HG03432 (cell line): ENCODE measurements at regions not wholly inside any gene's neighbourhood (a gene's known extent, or its start where the extent isn't known, plus 50 kb on each side); places are given as distances from the start of the nearest gene placed in this dataset.

ENCODE experiments used
- ATAC-seq: cut with Tn5 transposase; IDR thresholded peaks from one replicate; pipeline ENCODE4 v1.9.1; 2021; ENCODE audit warnings: mild to moderate bottlenecking, moderate library complexity; ENCODE audit not compliant: unreplicated experiment

GRCh38 chr5:88144219-88145001 lies 124.2 kb downstream of the TMEM161B start:
- no peak for ATAC-seq

DNA sequence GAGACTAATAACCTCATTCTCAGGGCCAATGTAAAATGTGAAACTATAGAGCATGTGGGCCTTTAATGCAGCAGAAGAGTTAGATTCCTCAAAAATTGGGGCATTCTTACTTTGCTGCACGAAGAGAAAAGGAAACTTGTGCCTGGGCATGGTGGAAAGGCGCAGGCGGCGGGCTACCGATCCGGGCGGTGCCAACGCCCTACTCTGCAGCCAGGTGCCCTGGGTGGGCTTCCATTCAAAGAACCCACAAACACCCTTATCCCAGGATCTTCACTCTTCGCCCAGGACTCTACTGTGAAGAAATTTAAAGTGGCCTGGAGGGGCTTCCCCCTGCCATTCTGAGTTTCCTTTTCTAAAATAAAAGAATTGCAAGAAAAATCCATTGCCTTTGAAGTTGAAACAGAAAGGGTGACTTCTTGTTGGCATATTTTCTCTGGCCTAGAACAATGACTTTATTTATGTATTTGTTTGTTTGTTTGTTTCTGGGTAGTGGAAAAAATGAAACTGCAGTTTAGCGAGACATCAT lies 124.9 kb downstream of the TMEM161B start:
- no peak for ATAC-seq

- no peak for ATAC-seq
Measured at GRCh38 chr5:88142886-88143692, 125.6 kb downstream of the TMEM161B start.

- ATAC-seq, result no peak
Measured at GRCh38 chr5:88142636-88142885, 126.1 kb downstream of the TMEM161B start.

GRCh38 chr5:88140856-88141752 lies 127.5 kb downstream of the TMEM161B start:
- peak; percentile 95 for ATAC-seq

- ATAC-seq, result no peak
Measured at GRCh38 chr5:88140396-88140855, 128.2 kb downstream of the TMEM161B start.

- no peak for ATAC-seq
Measured at GRCh38 chr5:88130211-88130815, 138.3 kb downstream of the TMEM161B start.

- no peak for ATAC-seq
Measured at GRCh38 chr5:88128813-88129212, 139.8 kb downstream of the TMEM161B start.

GRCh38 chr5:88119535-88120125 lies 149.0 kb downstream of the TMEM161B start:
- no peak for ATAC-seq

DNA sequence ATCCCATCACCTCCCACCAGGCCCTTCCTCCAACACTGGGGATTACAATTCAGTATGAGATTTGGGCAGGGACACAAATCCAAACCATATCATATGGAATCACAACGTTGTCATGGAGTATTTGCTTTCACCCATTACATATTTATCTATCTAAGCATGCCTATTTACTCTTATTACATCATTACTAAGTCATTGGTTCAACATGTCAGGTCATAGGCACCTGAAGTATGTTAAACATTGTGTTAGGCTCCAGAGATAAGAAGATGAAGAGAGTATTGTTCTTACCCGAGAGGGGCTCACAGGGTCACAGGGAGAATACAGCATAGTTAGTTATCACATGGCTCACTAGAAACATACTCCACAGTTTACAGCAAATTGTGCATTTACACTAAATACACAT lies 150.5 kb downstream of the TMEM161B start:
- no peak for ATAC-seq

DNA sequence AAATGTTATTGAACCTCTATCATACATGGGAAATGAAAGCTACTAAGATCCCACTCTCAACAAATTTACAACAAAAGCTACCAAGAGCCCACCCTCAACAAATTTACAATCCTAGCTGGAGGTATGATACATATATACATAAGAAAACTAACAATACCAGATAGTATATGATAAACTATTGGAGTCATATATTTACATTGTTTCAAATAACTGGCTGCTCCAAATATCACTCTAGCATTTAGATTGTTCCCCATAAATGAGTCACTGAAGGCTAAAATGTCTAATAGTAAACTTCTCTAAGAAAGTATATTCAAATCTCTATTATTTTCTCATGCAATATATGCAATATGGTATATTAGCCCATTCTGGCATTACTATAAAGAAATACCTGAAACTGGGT lies 151.1 kb downstream of the TMEM161B start:
- ATAC-seq, result no peak

DNA sequence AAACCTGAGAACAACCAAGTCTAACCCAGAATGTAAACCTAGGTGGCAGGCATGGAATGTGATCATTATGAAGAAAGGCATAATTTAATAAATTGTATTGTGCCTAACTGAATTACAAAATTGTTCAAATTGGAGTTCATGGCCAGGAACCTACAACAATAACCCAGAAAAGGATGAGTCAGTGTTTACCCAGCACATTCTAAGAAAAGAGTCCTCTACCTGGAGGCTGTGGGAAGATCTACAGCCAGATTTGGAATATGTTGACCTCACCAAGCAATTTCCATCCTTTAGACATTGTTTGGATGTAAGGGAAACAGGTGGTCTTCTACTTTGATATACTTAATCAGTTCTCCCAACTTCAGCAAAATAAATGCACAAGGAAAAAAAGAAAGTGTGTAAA lies 152.2 kb downstream of the TMEM161B start:
- ATAC-seq, result no peak

DNA sequence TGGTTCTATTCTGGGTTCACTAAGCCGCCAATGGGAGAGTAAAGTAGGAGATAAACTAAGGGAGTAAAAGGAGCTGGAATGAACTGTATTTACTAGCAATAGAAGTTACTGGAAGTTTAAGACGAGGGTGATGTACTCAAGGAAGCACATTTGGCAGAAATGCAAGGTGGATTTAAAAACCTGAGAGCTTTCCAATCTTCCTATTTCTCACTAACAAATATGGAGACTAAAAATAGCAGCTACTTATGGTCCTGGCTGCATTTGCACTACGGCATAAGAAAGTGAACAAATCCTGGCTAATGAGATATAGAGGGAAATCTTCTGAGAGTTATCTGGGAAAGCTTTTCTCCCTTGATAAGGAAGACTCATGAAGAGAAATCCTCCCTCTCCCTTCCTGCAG lies 153.4 kb downstream of the TMEM161B start:
- ATAC-seq, result no peak

DNA sequence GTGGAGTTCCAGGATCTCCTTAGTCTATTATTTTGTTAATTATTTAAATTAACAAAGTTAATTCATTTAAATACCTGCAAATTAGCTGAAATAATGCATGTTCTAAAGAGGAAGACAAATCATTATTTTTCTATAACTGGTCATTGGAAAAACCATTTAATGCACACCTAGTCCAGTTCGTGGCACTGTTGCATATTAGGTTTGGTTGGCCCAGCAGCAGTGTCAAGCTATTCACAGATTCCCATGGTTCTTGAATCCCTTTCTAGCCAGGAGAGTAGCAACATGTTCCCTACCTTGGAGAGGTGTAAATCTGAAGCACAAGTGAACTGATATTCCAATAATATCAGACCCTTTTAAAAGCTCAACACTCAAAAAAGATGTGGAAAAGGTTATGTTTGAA lies 155.2 kb downstream of the TMEM161B start:
- no peak for ATAC-seq

DNA sequence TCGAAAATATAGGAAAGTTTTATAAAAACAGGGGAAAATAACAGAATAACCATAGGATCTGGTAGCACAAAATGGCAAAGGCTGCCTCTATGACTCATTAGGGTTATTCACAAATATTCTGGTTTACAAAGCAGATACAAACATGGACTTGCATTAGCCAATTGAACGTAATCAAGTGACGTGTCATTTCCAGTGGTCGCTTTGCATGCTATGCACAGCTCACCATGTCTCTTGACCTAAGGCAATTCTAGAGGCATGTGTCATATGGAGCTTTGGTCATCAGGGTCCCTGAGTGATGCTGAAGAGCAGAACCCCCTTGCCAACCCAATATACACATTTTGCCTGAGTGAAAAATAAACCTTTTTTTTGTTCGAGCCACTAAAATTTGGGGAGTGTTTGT lies 158.8 kb downstream of the TMEM161B start:
- no peak for ATAC-seq

DNA sequence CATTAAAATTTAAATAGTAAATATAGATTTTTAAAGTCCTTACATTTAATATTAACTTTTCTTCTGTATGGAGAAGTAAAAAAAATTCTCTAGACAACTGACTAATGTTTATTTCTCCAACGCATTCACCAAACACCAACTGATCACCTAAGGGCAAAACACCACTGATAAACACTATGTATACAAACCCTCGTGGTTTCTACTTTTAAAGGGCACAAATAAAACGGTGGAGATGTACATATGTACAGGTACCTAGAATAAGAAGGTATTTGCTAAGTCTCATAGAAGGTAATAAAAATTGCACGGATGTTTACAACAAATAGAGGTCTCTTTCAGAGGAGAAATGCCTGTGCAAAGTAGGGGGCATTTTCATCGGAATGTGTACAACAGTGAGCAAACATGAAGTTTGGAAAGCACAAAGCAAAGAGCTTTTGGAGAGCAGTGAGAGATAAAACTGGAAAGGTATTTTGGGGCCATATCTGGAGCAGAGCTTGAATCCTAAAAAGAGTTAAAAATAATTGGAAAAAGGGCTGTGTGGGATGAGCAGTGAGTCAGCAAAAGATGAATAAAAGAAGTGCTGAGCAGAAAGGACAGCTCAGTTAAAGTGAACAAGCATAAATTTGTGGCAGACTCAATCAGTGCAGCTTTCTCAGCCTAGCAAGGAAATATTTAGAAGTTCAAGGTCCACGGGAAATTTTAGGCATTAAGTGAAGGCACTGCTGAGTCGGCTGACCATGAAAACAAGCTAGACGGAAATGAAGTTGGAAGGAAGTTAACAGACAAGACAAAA lies 160.0 kb downstream of the TMEM161B start:
- no peak for ATAC-seq

- no peak for ATAC-seq
Measured at GRCh38 chr5:88094906-88095496, 173.6 kb downstream of the TMEM161B start.

- ATAC-seq, result peak; percentile 10
Measured at GRCh38 chr5:88094403-88094802, 174.2 kb downstream of the TMEM161B start.

DNA sequence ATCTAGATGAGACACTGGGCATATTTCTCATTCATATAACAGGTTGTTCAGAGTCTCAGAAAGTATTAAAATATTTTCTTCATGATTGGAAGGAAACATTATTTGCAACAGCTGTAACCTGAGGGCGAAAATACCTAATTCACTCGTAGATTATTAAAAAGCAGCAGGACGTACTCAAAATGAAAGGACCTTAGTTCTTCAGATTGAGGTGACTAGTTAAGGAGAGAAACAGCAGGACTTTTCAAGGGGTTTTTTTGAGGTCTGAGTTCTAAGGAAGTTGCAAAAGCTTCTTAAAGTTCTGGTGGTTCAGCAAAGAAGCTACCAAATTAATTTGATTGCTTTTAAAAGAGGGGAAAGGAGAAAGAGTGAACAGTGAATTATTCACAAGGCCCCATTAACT lies 174.9 kb downstream of the TMEM161B start:
- ATAC-seq, result peak; percentile 60
